HG02798 (cell line): ENCODE measurements at regions not wholly inside any gene's neighbourhood (a gene's known extent, or its start where the extent isn't known, plus 50 kb on each side); places are given as distances from the start of the nearest gene placed in this dataset.
"Not testable (repeated sequence)": the region's sequence is repeated elsewhere in the genome, so short reads cannot be mapped to it uniquely, and the experiment has no call there.

Experiments used
- ATAC-seq: cut with Tn5 transposase; IDR thresholded peaks from one replicate; pipeline ENCODE4 v1.9.1; 2021; ENCODE audit warnings: mild to moderate bottlenecking; ENCODE audit not compliant: unreplicated experiment, poor library complexity

- no peak for ATAC-seq
Observed at GRCh38 chr4:59455751-59456150, 1744.4 kb upstream of the ADGRL3 start.

GRCh38 chr4:59457576-59457975 is 1742.5 kb upstream of the ADGRL3 start:
- ATAC-seq, result no peak

- ATAC-seq, result no peak
Observed at GRCh38 chr4:59484944-59485343, 1715.2 kb upstream of the ADGRL3 start.

- ATAC-seq, result no peak
Observed at GRCh38 chr4:59500103-59500502, 1700.0 kb upstream of the ADGRL3 start.

GRCh38 chr4:59503731-59504130 is 1696.4 kb upstream of the ADGRL3 start:
- ATAC-seq, result no peak

- not testable (repeated sequence) for ATAC-seq
Observed at GRCh38 chr4:59511809-59512208, 1688.3 kb upstream of the ADGRL3 start.

GRCh38 chr4:59517007-59517406 is 1683.1 kb upstream of the ADGRL3 start:
- no peak for ATAC-seq

- no peak for ATAC-seq
Observed at GRCh38 chr4:59518005-59518823, 1681.9 kb upstream of the ADGRL3 start.

GRCh38 chr4:59525885-59526284 is 1674.2 kb upstream of the ADGRL3 start:
- ATAC-seq, result no peak

- no peak for ATAC-seq
Observed at GRCh38 chr4:59535541-59535940, 1664.6 kb upstream of the ADGRL3 start.

GRCh38 chr4:59536428-59536827 is 1663.7 kb upstream of the ADGRL3 start:
- no peak for ATAC-seq

GRCh38 chr4:59537246-59537886 is 1662.8 kb upstream of the ADGRL3 start:
- no peak for ATAC-seq

- no peak for ATAC-seq
Observed at GRCh38 chr4:59539401-59539800, 1660.7 kb upstream of the ADGRL3 start.

GRCh38 chr4:59540311-59540710 is 1659.8 kb upstream of the ADGRL3 start:
- ATAC-seq, result no peak

GRCh38 chr4:59553063-59553720 is 1646.9 kb upstream of the ADGRL3 start:
- peak; percentile 71 for ATAC-seq

- no peak for ATAC-seq
Observed at GRCh38 chr4:59553721-59554091, 1646.4 kb upstream of the ADGRL3 start.

- not testable (repeated sequence) for ATAC-seq
Observed at GRCh38 chr4:59556191-59556590, 1643.9 kb upstream of the ADGRL3 start.

- not testable (repeated sequence) for ATAC-seq
Observed at GRCh38 chr4:59560141-59560648, 1639.9 kb upstream of the ADGRL3 start.

- no peak for ATAC-seq
Observed at GRCh38 chr4:59565836-59566235, 1634.3 kb upstream of the ADGRL3 start.

- ATAC-seq, result no peak
Observed at GRCh38 chr4:59570860-59571476, 1629.2 kb upstream of the ADGRL3 start.
